ENCODE measurements at regions not wholly inside any gene's neighbourhood (a gene's known extent, or its start where the extent isn't known, plus 50 kb on each side); places are given as distances from the start of the nearest gene placed in this dataset.

DNA sequence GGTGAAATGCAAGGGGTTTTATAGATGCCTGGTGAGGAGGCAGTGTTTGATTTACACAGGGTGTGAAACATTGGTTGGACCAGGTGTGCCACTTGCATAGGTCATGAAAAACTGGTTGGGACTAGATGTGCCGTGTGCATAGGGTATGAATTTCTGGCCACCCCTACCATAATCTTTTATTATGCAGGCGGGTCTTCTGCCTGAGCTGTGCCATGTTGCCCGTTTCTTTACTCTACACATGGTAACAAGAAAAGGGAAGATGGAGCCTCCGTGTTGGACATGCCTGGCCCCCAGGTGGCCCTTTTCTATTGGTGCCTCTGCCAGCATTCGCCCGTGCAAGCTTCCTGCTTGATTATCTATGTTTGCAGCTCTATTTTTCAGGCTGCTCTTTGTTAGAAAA, 805.4 kb downstream of the TRIB2 start:
- Histone ChIP-seq H4K20me1 (ENCODE audit: control insufficient read depth, insufficient read depth, insufficient read length) (no peaks in the 10 kb centered on the region), H2BK15ac (ENCODE audit: low read depth, low read length) (no peak overlapping the region), H3K4me1 (ENCODE audit: insufficient read depth, low read length) (no peaks in the 10 kb centered on the region), H3K4ac (ENCODE audit: low read depth, low read length) (no peak overlapping the region), H3K4me2 (ENCODE audit: insufficient read depth, insufficient read length, low read length) (no peak overlapping the region), H3T11ph (ENCODE audit: low read length) (no peak overlapping the region), H3K27ac (ENCODE audit: insufficient read length, low read depth, low read length) (no peak overlapping the region), H2AFZ (ENCODE audit: low read length) (no peak overlapping the region), H2BK120ac (ENCODE audit: low read depth, low read length, poor library complexity, severe bottlenecking) (no peak overlapping the region), H4K5ac (ENCODE audit: insufficient read length, low read depth, low read length) (no peak overlapping the region), H3K9me3 (ENCODE audit: control insufficient read depth, low read depth, low read length) (no peaks in the 10 kb centered on the region), H3K14ac (ENCODE audit: insufficient read depth, low read length) (no peak overlapping the region; the same call in 1 of the 2 replicates), H3K79me2 (ENCODE audit: insufficient read depth, low read length) (no peaks in the 10 kb centered on the region), H4K8ac (replicated peaks; ENCODE audit: insufficient read length, low read depth, low read length) (no peak overlapping the region), H3K79me1 (ENCODE audit: insufficient read depth, low read depth, low read length, poor library complexity, severe bottlenecking) (no peaks in the 10 kb centered on the region), H2BK12ac (ENCODE audit: insufficient read length, low read depth, low read length) (no peak overlapping the region), H2AK5ac (ENCODE audit: insufficient read length, low read length) (no peak overlapping the region), H3K9ac (ENCODE audit: extremely low read depth, insufficient read length, low read length) (no peak overlapping the region), H3K27me3 (ENCODE audit: insufficient read depth, low read length) (no peaks in the 10 kb centered on the region), H3K23me2 (ENCODE audit: insufficient read length, low read depth, low read length, poor library complexity, severe bottlenecking) (no peaks in the 10 kb centered on the region), H3K23ac (ENCODE audit: insufficient read length, low read depth, low read length) (no peak overlapping the region), H2BK20ac (ENCODE audit: low read depth, low read length, poor library complexity, severe bottlenecking) (no peak overlapping the region), H3K18ac (ENCODE audit: insufficient read length, low read depth, low read length) (no peak overlapping the region), H4K91ac (ENCODE audit: insufficient read length, low read depth, low read length) (no peak overlapping the region), H2BK5ac (ENCODE audit: insufficient read length, low read length) (no peak overlapping the region), H3K56ac (ENCODE audit: insufficient read length, low read depth, low read length) (no peak overlapping the region)
- TF ChIP-seq, protein P1, sequence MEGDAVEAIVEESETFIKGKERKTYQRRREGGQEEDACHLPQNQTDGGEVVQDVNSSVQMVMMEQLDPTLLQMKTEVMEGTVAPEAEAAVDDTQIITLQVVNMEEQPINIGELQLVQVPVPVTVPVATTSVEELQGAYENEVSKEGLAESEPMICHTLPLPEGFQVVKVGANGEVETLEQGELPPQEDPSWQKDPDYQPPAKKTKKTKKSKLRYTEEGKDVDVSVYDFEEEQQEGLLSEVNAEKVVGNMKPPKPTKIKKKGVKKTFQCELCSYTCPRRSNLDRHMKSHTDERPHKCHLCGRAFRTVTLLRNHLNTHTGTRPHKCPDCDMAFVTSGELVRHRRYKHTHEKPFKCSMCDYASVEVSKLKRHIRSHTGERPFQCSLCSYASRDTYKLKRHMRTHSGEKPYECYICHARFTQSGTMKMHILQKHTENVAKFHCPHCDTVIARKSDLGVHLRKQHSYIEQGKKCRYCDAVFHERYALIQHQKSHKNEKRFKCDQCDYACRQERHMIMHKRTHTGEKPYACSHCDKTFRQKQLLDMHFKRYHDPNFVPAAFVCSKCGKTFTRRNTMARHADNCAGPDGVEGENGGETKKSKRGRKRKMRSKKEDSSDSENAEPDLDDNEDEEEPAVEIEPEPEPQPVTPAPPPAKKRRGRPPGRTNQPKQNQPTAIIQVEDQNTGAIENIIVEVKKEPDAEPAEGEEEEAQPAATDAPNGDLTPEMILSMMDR (conservative IDR thresholded peaks at IDR 0.05) = no peak
- H3K4me1 Mint-ChIP-seq = peaks cover 8 to 11% of the 10 kb centered on the region in 2 experiments
- WGBS (ENCODE audit: extremely low coverage, insufficient read length, low lambda C conversion rate) = no CpG with 5 or more reads among the region's 6 CpGs
- DNase-seq = no peak
- no peak overlapping the region for H3K4me3 Mint-ChIP-seq
- H3K27me3 Mint-ChIP-seq (ENCODE audit: low read depth) = peaks cover 3% of the 10 kb centered on the region
- H3K27ac Mint-ChIP-seq = no peak overlapping the region
- H3K9me3 Mint-ChIP-seq = no peaks in the 10 kb centered on the region
- H3K36me3 Mint-ChIP-seq (ENCODE audit: insufficient read depth in 1 of 3, low read depth in 3 of 3) = no peaks in the 10 kb centered on the region
